Stimulated activated CD4-positive, alpha-beta T cell treated with anti-CD3 and anti-CD28 coated beads, Interleukin-1b, Interleukin-23, amount 100 ng/mL, for 4 hours (primary cell): ENCODE measurements at regions not wholly inside any gene's neighbourhood (a gene's known extent, or its start where the extent isn't known, plus 50 kb on each side); places are given as distances from the start of the nearest gene placed in this dataset.

Experiments
- DNase-seq, 2 donors: peaks; one replicate each; pipeline ENCODE4 v3.0.0-alpha.2; 2020; ENCODE audit warnings: low read depth in 2 of 2

DNA sequence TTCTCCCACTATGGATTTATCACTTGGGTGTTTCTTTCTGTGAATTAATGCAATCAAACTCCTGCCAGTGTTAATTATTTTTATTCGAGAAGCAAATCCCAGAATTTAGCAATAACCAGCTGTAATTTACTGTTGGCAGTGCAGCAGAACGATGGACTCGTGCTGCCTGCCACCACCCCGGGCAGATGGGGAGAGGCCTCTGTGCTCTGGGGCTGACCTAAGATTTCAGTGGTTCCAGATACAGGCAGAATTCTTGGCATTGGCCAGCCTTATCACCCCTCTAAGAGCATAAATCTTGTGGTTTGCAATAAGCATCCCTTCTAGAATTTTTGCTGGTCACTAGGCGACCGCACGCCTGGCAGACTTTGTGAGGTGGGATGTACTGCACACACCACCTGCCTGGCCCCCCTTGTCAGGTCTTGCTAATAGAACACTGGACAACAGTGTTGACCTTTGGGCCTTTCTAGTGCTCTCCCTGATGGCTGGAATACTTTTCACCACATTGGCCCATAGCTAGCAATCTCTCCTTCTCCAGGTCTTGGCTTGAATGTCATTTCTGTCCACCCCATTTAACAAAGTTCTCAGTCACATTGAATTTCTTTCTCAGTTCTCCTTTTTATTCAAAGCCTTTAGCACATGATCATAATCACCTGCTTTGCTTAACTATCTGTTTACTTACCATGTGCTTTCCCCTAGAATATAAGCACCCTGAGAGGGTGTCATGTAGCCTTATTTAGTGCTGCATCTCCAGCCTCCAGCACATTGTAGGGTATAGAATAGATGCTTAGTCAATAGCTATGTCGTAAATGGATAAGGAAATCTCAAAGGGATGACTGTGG is 122.1 kb upstream of the DYNLRB2 start:
- DNase-seq: no peak

DNA sequence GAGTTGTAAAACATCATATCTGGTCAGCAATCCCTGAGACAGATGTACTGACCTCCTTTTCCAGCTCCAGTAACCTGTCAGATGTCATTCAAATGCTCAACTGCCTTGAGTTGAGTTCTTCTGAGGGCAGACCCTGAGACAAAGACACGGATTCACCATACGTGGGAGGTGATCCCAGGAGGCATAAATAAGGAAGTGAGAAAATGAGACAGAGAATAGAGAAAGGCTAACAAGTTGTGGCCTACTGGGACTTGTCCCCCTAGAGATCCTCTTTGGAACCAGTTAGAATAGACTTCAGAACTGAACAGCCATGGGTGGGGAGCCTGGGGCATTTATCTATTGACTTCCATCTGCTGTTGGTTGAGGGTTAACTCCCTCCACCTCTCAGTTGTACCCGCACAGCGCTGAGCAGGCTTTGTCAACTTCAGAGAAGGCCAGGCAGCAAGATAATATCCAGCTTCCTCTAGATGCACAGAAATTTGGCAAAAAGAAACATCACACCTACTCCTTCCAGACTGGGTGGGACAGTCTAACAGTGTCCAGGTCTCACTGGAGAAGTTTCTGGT is 123.0 kb upstream of the DYNLRB2 start:
- no peak for DNase-seq

DNA sequence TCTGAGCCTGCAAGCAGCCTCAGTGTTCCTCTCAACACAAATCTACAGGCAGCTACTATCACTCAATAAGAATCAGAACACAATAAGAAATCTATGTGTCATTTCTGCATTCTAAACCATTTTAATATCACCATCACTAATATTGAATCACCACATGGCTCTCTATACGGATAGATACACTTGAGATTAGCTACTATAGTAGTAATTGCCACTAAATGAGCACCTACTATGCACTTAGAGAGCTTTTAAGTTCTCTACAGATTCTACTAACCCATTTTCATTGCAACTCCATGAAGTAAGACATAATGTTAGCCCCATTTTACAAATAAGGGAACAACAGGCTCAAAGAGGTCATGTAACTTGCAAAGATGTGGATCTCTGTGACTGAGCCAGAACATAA is 132.8 kb upstream of the DYNLRB2 start:
- no peak for DNase-seq

DNA sequence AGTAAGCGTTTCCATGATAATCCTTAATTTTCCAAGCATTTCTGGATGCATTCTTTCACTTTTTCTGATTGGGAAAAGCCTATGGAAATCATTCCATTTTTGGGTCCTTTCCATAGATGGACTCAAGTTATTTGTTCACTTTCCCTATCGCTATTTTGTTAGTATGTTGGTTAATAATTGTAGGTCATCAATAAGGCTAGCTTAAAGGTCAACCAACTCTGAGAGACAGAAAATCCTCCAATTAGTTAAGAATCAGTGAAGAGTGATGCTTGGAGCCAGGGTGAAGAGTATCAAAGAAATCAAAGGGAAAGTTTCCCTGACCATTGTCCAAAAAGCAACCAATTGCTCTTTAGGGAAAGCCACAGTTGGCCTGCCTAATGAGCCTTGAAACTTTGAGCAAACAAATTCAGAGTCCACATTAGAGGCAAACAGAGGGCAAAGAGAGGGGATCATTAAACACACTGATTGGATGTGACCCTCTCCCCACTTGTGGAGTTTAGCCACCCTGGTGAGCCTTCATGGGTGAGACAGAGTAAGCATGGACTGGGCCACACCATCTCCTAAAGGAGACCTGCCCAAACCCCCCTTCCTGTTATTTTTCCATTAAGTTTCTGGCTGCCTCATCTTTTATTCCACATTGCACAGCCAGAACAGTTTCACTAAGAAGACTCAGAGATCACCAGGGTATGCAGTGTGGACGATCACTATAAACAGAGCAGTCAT is 133.4 kb upstream of the DYNLRB2 start:
- no peak for DNase-seq

DNA sequence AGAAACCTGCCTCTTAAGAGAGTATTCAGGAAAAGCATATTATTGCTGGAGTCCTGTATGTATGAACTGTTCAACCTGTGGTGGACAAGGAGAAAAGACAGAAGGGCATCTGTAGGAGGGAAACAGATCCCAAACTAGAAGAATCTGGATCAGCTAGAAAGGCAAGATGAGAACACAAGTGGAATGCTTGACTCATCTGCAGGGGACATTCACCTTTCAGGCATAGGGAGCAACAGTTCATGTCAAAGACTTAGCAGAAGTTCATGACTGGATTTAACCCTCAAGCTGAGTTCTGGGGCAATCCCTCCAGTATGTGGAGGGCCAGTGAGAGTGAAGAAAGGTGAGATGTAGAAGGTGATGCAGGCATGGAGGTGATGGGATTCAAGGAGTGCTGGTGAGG is 135.9 kb upstream of the DYNLRB2 start:
- no peak for DNase-seq

DNA sequence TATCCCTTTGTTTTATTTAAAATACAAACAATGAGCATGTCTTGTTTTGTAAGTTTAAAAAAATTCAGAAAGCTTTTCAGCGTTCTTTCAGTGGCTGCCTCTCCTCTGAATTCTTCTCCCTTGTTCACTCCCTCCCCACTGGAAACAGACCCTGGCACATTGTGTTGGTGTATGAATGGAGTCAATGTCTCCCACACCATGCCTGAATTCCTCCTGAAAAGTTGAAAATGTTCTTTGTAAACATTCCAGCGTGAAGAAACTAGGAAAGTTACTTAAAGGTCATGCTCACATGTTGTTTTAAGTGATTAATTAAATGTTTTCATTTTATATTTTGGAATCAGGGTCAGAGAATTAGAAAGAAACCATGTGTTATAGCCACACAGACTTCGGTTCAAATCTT is 136.9 kb upstream of the DYNLRB2 start:
- no peak for DNase-seq

DNA sequence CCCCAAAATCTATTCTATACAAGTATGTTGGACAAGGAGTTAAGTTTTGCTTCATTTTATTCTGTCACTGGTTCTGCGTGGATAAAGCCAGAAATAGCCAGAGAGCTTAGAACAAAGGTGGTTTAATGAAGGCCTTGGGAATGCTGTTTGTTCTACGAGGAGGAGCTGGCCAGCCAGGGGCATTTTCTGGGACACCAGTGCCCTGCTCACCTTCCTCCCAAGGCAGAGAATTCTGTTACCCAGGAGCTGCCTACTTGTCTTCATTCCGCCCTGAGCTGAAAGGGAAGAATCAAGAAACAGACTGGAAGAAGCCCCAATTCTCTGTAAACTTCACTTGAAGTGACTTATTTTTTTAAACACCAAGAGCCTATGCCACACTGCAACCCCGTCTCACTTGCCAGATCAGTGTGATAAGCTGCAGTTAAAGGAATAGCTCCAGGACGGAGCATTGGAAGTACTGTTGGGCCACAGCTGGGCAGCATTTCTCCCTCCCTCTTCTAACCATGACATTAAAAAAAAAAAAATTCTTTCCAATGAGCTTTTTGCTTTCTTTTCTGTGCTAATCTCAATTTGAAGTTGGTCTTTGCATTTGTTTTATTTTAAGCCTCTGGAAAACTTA is 149.8 kb upstream of the DYNLRB2 start:
- DNase-seq: no peak

DNA sequence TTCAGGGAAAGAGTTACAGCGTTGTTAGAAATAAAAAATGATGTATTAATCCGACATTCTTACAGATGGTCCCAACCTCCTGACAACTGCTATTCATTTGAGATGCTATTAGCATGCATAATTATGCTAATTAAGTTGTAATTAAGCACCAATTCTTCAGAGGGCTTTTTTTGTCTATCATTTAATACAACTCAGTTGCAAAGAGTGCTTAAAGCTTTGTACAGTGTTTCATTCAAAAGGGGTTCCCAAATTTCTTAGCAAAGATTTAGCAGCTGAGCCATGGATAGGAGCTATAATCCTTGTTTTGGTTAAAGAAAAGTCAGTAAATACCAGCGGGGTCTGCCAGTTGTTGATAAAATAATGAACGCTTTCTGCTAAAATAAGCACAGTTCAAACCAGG is 150.7 kb upstream of the DYNLRB2 start:
- no peak for DNase-seq

DNA sequence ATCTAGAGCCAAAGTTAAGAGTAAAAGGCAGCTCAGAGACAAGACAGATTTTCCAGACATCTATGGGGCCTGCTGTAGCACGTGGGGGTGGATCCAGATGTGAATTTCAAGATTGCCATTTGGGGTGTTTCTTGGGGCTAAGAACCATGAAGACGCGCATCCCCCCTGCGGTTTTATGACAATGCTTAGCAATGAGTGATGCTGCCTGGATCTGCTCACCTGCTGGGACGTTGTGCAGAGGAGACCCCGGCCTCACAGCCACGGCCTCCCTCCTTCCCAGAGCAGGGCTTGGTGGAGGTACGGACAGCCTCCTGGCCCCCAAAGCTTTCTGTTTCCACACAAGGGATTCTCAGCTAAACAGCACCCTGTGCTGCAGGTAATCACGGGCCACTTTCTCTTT is 151.5 kb upstream of the DYNLRB2 start:
- no peak for DNase-seq

DNA sequence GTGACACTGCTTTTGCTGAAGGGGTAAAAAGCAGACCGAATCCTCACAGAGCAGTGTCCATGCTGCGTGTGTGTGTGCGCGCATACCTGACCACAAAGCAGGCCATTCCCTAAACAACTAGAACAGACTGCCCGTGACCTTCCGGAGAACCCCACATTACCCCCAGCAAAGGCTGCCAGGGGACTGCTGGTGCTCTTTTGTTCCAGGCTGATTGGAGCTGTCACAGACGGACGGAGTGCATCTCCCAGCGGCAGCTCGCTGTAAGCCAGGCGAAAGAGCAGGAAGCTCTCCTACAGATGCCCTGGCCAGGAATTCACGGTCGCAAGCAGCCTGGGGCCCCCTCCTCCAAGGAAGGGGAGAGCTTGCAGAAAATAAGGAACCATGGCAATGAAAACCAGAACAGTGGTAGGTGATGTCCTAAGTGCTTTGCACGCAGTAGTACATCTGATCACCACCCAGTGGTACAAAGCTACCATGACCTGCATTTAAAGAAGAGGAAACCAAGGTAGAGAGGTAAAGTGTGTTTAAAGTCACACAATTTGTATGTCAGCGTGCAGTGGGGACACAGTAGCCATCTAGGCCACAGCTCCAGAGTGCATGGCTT is 153.4 kb upstream of the DYNLRB2 start:
- DNase-seq: no peak

DNA sequence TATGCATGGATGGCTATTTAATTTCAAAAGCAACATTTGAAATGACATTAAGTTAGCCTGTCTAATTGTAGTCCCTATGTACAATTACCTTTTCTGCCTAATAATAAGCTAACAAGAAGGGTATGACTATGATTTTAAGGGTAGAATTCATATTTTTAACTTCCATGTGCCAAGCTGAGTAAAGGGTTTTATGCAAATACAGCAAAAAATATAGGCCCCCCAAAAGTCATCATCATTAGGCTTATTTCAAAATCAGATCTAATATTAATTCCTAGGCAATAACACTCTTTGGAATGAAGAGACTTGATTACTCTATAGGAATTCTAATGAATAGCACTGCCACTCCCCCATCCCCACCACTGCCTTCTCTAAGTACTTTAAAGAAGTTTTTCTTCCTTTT is 155.9 kb upstream of the DYNLRB2 start:
- DNase-seq: no peak

DNA sequence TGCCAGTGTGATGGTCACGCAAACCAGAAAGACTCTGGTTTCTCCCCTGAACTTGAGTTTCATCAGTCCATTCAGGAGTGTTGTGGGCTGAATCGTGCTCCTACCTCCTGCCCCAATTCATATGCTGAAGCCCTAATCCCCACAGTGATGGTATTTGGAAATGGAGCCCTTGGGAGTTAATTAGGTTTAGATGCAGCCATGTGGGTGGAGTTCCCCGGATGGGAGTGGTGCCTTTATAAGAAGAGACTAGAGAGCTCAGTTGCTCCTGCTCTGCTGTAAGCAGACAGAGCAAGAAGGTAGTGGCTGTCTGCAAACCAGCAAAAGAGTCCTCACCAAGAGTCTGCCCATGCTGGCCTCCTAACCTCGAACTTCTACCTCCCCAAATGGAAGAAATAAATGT is 160.3 kb upstream of the DYNLRB2 start:
- no peak for DNase-seq

DNA sequence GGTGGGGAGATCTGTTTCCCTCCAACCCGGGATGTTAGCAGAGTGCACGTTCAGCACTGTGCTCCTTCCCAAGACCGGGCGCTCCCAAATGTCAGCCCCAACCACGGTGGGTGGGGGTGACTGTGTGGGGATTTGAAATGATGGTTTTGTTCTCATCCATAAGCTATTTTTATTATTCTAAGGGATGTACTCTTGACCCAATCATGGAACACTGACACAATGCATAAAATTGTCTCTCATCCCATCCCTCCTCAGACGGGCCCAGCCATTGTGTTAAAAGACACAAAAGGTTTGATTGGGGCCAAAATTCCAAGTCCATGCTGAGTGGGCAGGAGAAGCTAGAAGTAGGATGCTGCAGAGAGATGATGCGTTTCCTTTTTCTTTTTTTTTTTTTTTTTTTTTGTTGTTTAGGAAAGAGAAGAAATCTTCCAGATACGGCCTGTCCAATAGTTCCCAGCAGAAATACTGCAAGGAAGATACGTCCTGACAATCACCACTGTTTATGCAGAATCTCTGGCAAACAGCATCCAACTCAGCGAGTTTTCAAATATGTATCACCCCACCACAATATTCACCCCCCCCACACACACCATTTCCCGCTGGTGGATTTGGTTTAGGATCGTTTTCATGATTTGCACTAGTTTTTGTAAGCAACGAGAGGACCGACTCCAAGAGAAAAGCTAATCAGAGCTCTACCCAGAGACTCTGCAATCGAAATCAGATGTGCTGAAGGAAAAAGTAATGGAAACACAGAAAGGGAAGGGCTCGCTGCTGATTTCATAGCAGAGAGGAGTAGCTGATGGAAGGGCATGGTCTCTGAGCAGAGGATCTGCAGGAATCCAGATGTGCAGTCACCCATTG is 163.5 kb upstream of the DYNLRB2 start:
- DNase-seq: no peak

DNA sequence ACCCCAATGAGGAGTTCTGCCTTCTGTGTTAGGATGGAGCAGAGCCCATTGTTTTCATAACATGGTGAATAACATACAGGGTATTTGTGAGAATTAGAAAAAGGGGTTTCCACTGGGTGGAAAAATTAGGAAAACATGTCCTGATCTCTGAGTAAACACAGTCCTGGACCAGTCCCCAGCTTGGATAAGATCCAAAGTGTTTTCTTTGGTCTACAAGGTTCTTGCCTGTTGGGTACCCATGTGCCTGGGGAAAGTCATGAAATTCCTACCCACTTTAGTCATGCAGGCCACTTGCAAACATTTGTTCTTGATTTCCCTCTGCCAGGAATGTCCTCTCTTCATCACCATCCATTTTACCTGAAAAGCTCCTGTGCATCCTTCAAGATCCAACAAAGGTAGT is 164.8 kb upstream of the DYNLRB2 start:
- no peak for DNase-seq

DNA sequence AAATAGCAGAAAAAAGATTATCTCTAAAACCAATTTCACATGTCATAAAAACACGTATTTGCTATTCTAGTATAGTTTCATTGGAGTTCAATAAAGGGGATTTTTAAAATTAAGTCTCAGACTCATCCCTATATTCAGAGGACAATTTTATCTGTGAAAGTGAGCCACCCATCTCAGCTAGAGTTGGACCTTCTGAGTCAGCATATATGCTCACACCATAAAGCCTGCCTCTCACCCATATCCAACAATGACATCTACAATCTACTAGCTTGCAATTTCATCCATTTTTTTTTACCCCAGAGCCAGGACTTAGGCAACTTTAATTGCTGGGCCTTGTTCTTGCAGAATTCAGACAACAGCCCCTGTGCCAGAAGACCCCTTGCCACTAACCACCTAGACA is 165.3 kb upstream of the DYNLRB2 start:
- no peak for DNase-seq

DNA sequence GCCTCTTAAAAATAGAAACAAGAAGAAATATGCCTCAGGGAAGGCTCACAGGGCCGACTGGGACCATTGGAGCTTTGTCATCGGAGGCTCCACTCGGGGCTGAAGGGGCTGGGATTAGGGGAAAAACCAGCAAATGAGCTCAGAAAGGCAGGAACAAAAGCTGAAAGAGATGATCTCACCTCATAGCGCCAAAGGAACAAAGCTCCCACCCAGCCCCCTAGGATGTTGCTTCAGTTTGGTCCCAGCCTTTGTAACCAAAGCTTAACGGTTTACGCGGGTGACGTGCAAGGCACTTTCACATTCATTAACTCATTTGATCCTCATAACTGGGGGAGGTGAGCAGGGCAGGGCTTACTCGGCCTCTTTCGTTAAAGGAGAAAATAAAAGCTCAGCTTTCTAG is 168.5 kb upstream of the DYNLRB2 start:
- no peak for DNase-seq

DNA sequence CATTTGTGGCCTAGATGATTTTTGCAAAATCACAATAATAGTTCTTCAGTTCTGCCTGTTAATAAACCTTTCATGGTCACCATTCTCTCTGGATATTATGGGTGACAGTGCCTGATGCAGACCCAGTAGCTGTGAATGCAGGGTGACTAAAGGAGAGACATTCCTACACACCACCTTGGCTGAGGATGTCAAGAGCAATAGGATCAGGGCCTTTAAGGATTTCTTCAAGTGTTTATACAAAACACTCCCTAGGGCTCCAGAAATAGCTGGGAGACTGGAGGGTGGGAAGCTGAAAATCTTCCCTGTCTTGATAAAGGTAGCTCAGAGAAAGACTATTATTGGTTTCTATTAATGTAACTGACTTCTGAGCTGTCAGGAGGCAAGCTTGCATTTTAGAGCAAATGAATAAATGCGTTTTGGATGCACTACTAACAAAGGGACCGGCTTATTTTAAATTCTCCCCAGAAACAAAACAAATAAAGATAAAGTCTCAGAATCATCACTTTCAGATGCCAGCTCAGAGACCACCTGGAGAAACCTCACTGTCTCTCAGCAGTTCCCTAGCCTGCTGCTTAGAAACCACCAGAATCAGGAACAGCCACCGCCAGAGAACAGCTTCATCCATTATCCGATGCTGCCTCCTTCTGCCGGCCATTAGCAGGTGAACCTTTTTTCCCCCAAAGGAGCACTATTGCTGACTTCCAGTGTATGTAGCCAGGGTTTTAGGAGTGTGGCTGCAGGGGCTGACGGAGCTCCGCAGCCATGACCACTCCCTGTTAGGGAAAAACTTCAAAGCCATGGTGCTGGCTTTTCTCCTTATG is 171.4 kb upstream of the DYNLRB2 start:
- DNase-seq: no peak

DNA sequence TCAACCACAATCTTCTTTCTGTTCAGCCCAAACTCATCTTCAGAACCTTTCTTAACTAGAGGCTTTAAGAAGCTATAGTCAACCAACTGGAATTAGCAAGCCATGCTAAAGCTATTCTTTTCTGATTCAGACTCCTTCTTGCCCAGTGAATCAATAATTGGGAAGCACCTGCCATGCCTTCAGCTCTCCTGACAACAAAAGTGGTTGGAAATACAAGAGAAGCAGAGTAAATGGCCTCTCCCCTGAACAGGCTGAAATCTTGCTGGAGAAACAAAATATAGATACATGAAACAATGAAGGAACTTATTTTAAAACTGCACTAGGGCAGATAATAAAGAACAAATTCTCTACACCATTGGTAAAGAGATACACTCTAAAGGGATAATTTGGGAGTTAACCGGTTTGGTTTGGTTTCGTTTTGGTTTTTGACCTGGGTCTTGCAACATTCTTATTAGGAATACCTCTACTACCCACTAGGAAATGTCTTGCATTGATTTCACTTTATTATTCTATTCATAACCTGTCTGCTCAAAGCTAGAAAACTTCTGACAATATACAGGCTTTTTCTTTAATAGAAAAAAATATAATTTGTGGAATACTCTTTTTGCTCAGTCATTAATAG is 173.6 kb upstream of the DYNLRB2 start:
- DNase-seq: no peak

DNA sequence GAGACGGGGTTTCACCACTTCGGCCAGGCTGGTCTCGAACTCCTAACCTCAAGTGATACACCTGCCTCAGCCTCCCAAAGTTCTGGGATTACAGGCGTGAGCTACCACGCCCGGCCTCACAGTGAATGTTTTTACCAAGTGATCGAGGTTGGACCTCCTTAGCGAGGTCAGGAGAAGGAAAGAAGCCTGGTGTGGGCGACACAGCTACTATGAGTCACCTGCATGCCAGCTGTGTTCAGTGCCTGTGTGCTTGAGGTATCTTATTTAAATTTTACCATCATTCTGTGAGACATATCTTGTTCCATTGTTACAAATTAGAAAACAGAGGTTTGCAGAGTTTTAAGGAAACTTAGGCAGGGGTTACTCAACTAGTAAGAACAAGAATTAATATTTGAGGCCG is 174.8 kb upstream of the DYNLRB2 start:
- DNase-seq: no peak

DNA sequence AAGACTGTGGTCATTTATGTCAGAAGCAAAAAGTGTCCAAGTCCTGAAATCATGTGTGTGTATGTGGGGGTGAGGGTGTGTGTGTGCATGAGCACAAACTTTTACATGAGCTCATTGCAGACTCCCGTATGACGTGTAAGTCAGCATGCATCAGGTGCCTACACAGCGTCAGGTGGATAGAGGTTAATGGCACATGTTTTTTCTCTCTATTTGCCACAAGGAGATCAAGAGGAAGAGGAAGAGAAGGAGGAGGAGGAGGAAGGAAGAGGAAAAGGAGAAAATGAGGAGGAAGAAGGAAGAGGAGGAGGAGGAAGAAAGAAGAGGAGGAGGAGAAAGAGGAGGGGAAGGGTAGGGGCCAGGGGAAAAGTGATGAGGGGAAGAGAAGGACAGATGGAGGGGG is 178.0 kb upstream of the DYNLRB2 start:
- DNase-seq: no peak
